Stimulated activated CD4-positive, alpha-beta T cell treated with anti-CD3 and anti-CD28 coated beads, Interleukin-15, amount 100 ng/mL, for 48 hours (primary cell): ENCODE measurements at regions not wholly inside any gene's neighbourhood (a gene's known extent, or its start where the extent isn't known, plus 50 kb on each side); places are given as distances from the start of the nearest gene placed in this dataset.
"Not testable (repeated sequence)": the region's sequence is repeated elsewhere in the genome, so short reads cannot be mapped to it uniquely, and the experiment has no call there.

ENCODE experiments used
- DNase-seq, 2 donors: peaks; one replicate each; pipeline ENCODE4 v3.0.0-alpha.2; 2020; ENCODE audit warnings: low read depth in 2 of 2

- no peak for DNase-seq
Observed at GRCh38 chr15:37416103-37416502, 315.8 kb upstream of the MEIS2 start.

- no peak for DNase-seq
Observed at GRCh38 chr15:37425541-37425940, 325.2 kb upstream of the MEIS2 start.

- DNase-seq, result not testable (repeated sequence)
Observed at GRCh38 chr15:37427393-37427792, 327.0 kb upstream of the MEIS2 start.

GRCh38 chr15:37446921-37447320, 346.6 kb upstream of the MEIS2 start:
- DNase-seq, result no peak

GRCh38 chr15:37452498-37452897, 352.1 kb upstream of the MEIS2 start:
- no peak for DNase-seq

GRCh38 chr15:37480482-37480881, 380.1 kb upstream of the MEIS2 start:
- DNase-seq, result no peak

- no peak for DNase-seq
Observed at GRCh38 chr15:37481126-37481525, 380.8 kb upstream of the MEIS2 start.

- no peak for DNase-seq
Observed at GRCh38 chr15:37483779-37484178, 383.4 kb upstream of the MEIS2 start.

GRCh38 chr15:37485056-37485455, 384.7 kb upstream of the MEIS2 start:
- no peak for DNase-seq

- no peak for DNase-seq
Observed at GRCh38 chr15:37490707-37491106, 390.4 kb upstream of the MEIS2 start.

GRCh38 chr15:37516621-37517020, 416.3 kb upstream of the MEIS2 start:
- DNase-seq, result no peak

GRCh38 chr15:37517191-37517895, 417.0 kb upstream of the MEIS2 start:
- DNase-seq, result no peak

- DNase-seq, result no peak
Observed at GRCh38 chr15:37518436-37518835, 416.0 kb upstream of the TMCO5A start.

- DNase-seq, result no peak
Observed at GRCh38 chr15:37520026-37520425, 414.4 kb upstream of the TMCO5A start.

- no peak for DNase-seq
Observed at GRCh38 chr15:37520882-37521281, 413.6 kb upstream of the TMCO5A start.

GRCh38 chr15:37524601-37525000, 409.8 kb upstream of the TMCO5A start:
- no peak for DNase-seq

GRCh38 chr15:37528432-37528831, 406.0 kb upstream of the TMCO5A start:
- DNase-seq, result no peak

GRCh38 chr15:37536967-37537605, 397.4 kb upstream of the TMCO5A start:
- no peak for DNase-seq

- no peak for DNase-seq
Observed at GRCh38 chr15:37537802-37538201, 396.6 kb upstream of the TMCO5A start.

GRCh38 chr15:37548116-37548515, 386.3 kb upstream of the TMCO5A start:
- no peak for DNase-seq

- DNase-seq, result no peak
Observed at GRCh38 chr15:37550360-37551024, 383.9 kb upstream of the TMCO5A start.

- no peak for DNase-seq
Observed at GRCh38 chr15:37572401-37572800, 362.0 kb upstream of the TMCO5A start.

GRCh38 chr15:37574985-37575384, 359.5 kb upstream of the TMCO5A start:
- no peak for DNase-seq
